8988T (cell line): ENCODE measurements at regions not wholly inside any gene's neighbourhood (a gene's known extent, or its start where the extent isn't known, plus 50 kb on each side); places are given as distances from the start of the nearest gene placed in this dataset.
"Not testable (repeated sequence)": the region's sequence is repeated elsewhere in the genome, so short reads cannot be mapped to it uniquely, and the experiment has no call there.

Experiments
- DNase-seq: peaks from one replicate; pipeline ENCODE4 v3.0.0; 2011

- not testable (repeated sequence) for DNase-seq
Measured at GRCh38 chr2:5206742-5207141, 485.4 kb upstream of the SOX11 start.

GRCh38 chr2:5215989-5216607 lies 476.1 kb upstream of the SOX11 start:
- no peak for DNase-seq

GRCh38 chr2:5227062-5227699 lies 465.0 kb upstream of the SOX11 start:
- DNase-seq = no peak

GRCh38 chr2:5229574-5229973 lies 462.6 kb upstream of the SOX11 start:
- DNase-seq = no peak

GRCh38 chr2:5230444-5230843 lies 461.7 kb upstream of the SOX11 start:
- DNase-seq = no peak

- DNase-seq = no peak
Measured at GRCh38 chr2:5230855-5231254, 461.3 kb upstream of the SOX11 start.

- no peak for DNase-seq
Measured at GRCh38 chr2:5231287-5231686, 460.9 kb upstream of the SOX11 start.

GRCh38 chr2:5234563-5234962 lies 457.6 kb upstream of the SOX11 start:
- DNase-seq = no peak

GRCh38 chr2:5235701-5236100 lies 456.5 kb upstream of the SOX11 start:
- no peak for DNase-seq

GRCh38 chr2:5236249-5236648 lies 455.9 kb upstream of the SOX11 start:
- DNase-seq = no peak

GRCh38 chr2:5242751-5243150 lies 449.4 kb upstream of the SOX11 start:
- no peak for DNase-seq

GRCh38 chr2:5250482-5250881 lies 441.7 kb upstream of the SOX11 start:
- peak; percentile 10 for DNase-seq

- DNase-seq = no peak
Measured at GRCh38 chr2:5253263-5253662, 438.9 kb upstream of the SOX11 start.

- DNase-seq = no peak
Measured at GRCh38 chr2:5254791-5255332, 437.3 kb upstream of the SOX11 start.

- DNase-seq = no peak
Measured at GRCh38 chr2:5263291-5263690, 428.9 kb upstream of the SOX11 start.

- no peak for DNase-seq
Measured at GRCh38 chr2:5264361-5264760, 427.8 kb upstream of the SOX11 start.

GRCh38 chr2:5285061-5285460 lies 407.1 kb upstream of the SOX11 start:
- no peak for DNase-seq

GRCh38 chr2:5285872-5286769 lies 406.1 kb upstream of the SOX11 start:
- no peak for DNase-seq

- DNase-seq = no peak
Measured at GRCh38 chr2:5287558-5288334, 404.4 kb upstream of the SOX11 start.

GRCh38 chr2:5290900-5291546 lies 401.2 kb upstream of the SOX11 start:
- DNase-seq = no peak

GRCh38 chr2:5304640-5305039 lies 387.5 kb upstream of the SOX11 start:
- no peak for DNase-seq

GRCh38 chr2:5315041-5315440 lies 377.1 kb upstream of the SOX11 start:
- no peak for DNase-seq
